Stimulated activated memory B cell treated with anti-CD40 and anti-IgM and Interleukin-4, amounts not matched to agents 10 μg/mL and 1 μg/mL and 100 μg/mL, for 72 hours (primary cell): ENCODE measurements at regions not wholly inside any gene's neighbourhood (a gene's known extent, or its start where the extent isn't known, plus 50 kb on each side); places are given as distances from the start of the nearest gene placed in this dataset.
"Not testable (repeated sequence)": the region's sequence is repeated elsewhere in the genome, so short reads cannot be mapped to it uniquely, and the experiment has no call there.

Experiments used
- ATAC-seq: fragments of 150-1000 bp; cut with Tn5 transposase; 2 replicates; pipeline ENCODE4 v1.10.0; 2021
- H3K27ac Mint-ChIP-seq: one replicate; pipeline ENCODE4 v1.8.0; 2022; ENCODE audit warnings: mild to moderate bottlenecking, mixed read lengths
- H3K27me3 Mint-ChIP-seq: one replicate; pipeline ENCODE4 v1.8.0; 2022; ENCODE audit warnings: mixed read lengths
- H3K36me3 Mint-ChIP-seq: one replicate; pipeline ENCODE4 v1.8.0; 2022; ENCODE audit warnings: mixed read lengths
- H3K4me1 Mint-ChIP-seq: one replicate; pipeline ENCODE4 v1.8.0; 2022; ENCODE audit warnings: mixed read lengths
- H3K4me3 Mint-ChIP-seq: one replicate; pipeline ENCODE4 v1.8.0; 2022; ENCODE audit warnings: mild to moderate bottlenecking, moderate library complexity, mixed read lengths
- H3K9me3 Mint-ChIP-seq: one replicate; pipeline ENCODE4 v1.8.0; 2022; ENCODE audit warnings: mixed read lengths

- H3K36me3 Mint-ChIP-seq, result no peaks in the 10 kb centered on the region
- H3K27me3 Mint-ChIP-seq, result peaks cover 40% of the 10 kb centered on the region
- H3K4me1 Mint-ChIP-seq, result peaks cover 6% of the 10 kb centered on the region
- no peak overlapping the region for H3K4me3 Mint-ChIP-seq
- no peak overlapping the region for H3K27ac Mint-ChIP-seq
- no peak for ATAC-seq
- peaks cover 6% of the 10 kb centered on the region for H3K9me3 Mint-ChIP-seq
Observed at GRCh38 chr17:5896215-5896614, 174.0 kb upstream of the WSCD1 start.

GRCh38 chr17:5897275-5897911 is 172.8 kb upstream of the WSCD1 start:
- ATAC-seq, result no peak
- H3K27ac Mint-ChIP-seq, result no peak overlapping the region
- no peak overlapping the region for H3K4me3 Mint-ChIP-seq
- peaks cover 28% of the 10 kb centered on the region for H3K27me3 Mint-ChIP-seq
- H3K4me1 Mint-ChIP-seq, result peaks cover 6% of the 10 kb centered on the region
- H3K9me3 Mint-ChIP-seq, result peaks cover 8% of the 10 kb centered on the region
- no peaks in the 10 kb centered on the region for H3K36me3 Mint-ChIP-seq

GRCh38 chr17:5897981-5898380 is 172.2 kb upstream of the WSCD1 start:
- not testable (repeated sequence) for H3K27ac Mint-ChIP-seq, H3K4me1 Mint-ChIP-seq, H3K36me3 Mint-ChIP-seq, H3K4me3 Mint-ChIP-seq, ATAC-seq, H3K9me3 Mint-ChIP-seq
- peaks cover 24% of the 10 kb centered on the region for H3K27me3 Mint-ChIP-seq

- Mint-ChIP-seq H3K27me3 (peaks cover 19% of the 10 kb centered on the region), H3K9me3 (peaks cover 8% of the 10 kb centered on the region), H3K36me3 (no peaks in the 10 kb centered on the region), H3K4me3 (no peak overlapping the region), H3K4me1 (peaks cover 6% of the 10 kb centered on the region), H3K27ac (no peak overlapping the region)
- no peak for ATAC-seq
Observed at GRCh38 chr17:5898406-5898805, 171.8 kb upstream of the WSCD1 start.

GRCh38 chr17:5899496-5900195 is 170.5 kb upstream of the WSCD1 start:
- no peaks in the 10 kb centered on the region for H3K36me3 Mint-ChIP-seq
- no peak overlapping the region for H3K27ac Mint-ChIP-seq
- H3K27me3 Mint-ChIP-seq, result peaks cover 17% of the 10 kb centered on the region
- peaks cover 6% of the 10 kb centered on the region for H3K4me1 Mint-ChIP-seq
- no peak overlapping the region for H3K4me3 Mint-ChIP-seq
- H3K9me3 Mint-ChIP-seq, result peaks cover 17% of the 10 kb centered on the region
- ATAC-seq, result no peak

- Mint-ChIP-seq H3K4me1 (peaks cover 6% of the 10 kb centered on the region), H3K4me3 (no peak overlapping the region), H3K27ac (no peak overlapping the region), H3K27me3 (peaks cover 9% of the 10 kb centered on the region), H3K36me3 (no peaks in the 10 kb centered on the region), H3K9me3 (peaks cover 16% of the 10 kb centered on the region)
- ATAC-seq, result no peak
Observed at GRCh38 chr17:5901731-5902130, 168.4 kb upstream of the WSCD1 start.

- H3K4me1 Mint-ChIP-seq, result peaks cover 3% of the 10 kb centered on the region
- no peak for ATAC-seq
- no peak overlapping the region for H3K27ac Mint-ChIP-seq
Observed at GRCh38 chr17:5902181-5903140, 167.7 kb upstream of the WSCD1 start.

GRCh38 chr17:5911919-5912318 is 158.3 kb upstream of the WSCD1 start:
- Mint-ChIP-seq H3K9me3 (peaks cover 4% of the 10 kb centered on the region), H3K27ac (no peak overlapping the region), H3K27me3 (peaks cover 6% of the 10 kb centered on the region), H3K4me3 (no peak overlapping the region), H3K4me1 (no peaks in the 10 kb centered on the region), H3K36me3 (no peaks in the 10 kb centered on the region)
- ATAC-seq, result no peak

More at GRCh38 chr17:5902181-5903140, 167.7 kb upstream of the WSCD1 start:
- H3K4me3 Mint-ChIP-seq, result no peak overlapping the region
- peaks cover 9% of the 10 kb centered on the region for H3K27me3 Mint-ChIP-seq
- H3K36me3 Mint-ChIP-seq, result no peaks in the 10 kb centered on the region
- peaks cover 16% of the 10 kb centered on the region for H3K9me3 Mint-ChIP-seq

GRCh38 chr17:5913032-5913531 is 157.1 kb upstream of the WSCD1 start:
- Mint-ChIP-seq H3K4me3 (no peak overlapping the region), H3K9me3 (peaks cover 4% of the 10 kb centered on the region), H3K4me1 (no peaks in the 10 kb centered on the region), H3K27ac (no peak overlapping the region), H3K36me3 (no peaks in the 10 kb centered on the region), H3K27me3 (peaks cover 6% of the 10 kb centered on the region)
- ATAC-seq, result no peak

GRCh38 chr17:5913641-5914040 is 156.5 kb upstream of the WSCD1 start:
- Mint-ChIP-seq H3K27me3 (peaks cover 6% of the 10 kb centered on the region), H3K36me3 (no peaks in the 10 kb centered on the region), H3K27ac (no peak overlapping the region), H3K9me3 (peaks cover 4% of the 10 kb centered on the region), H3K4me1 (no peaks in the 10 kb centered on the region), H3K4me3 (no peak overlapping the region)
- ATAC-seq, result no peak

- Mint-ChIP-seq H3K36me3 (no peaks in the 10 kb centered on the region), H3K27me3 (peaks cover 9% of the 10 kb centered on the region), H3K27ac (no peak overlapping the region), H3K9me3 (peaks cover 5% of the 10 kb centered on the region), H3K4me1 (no peaks in the 10 kb centered on the region), H3K4me3 (no peak overlapping the region)
- no peak for ATAC-seq
Observed at GRCh38 chr17:5915337-5915736, 154.8 kb upstream of the WSCD1 start.

GRCh38 chr17:5919089-5919488 is 151.1 kb upstream of the WSCD1 start:
- H3K36me3 Mint-ChIP-seq, result no peaks in the 10 kb centered on the region

GRCh38 chr17:5921512-5922282 is 148.5 kb upstream of the WSCD1 start:
- Mint-ChIP-seq H3K9me3 (peaks cover 3% of the 10 kb centered on the region), H3K27me3 (peaks cover 9% of the 10 kb centered on the region), H3K36me3 (no peaks in the 10 kb centered on the region), H3K4me3 (no peak overlapping the region), H3K27ac (no peak overlapping the region), H3K4me1 (no peaks in the 10 kb centered on the region)
- no peak for ATAC-seq

More at GRCh38 chr17:5919089-5919488, 151.1 kb upstream of the WSCD1 start:
- Mint-ChIP-seq H3K4me1 (no peaks in the 10 kb centered on the region), H3K9me3 (peaks cover 3% of the 10 kb centered on the region), H3K27ac (no peak overlapping the region), H3K4me3 (no peak overlapping the region), H3K27me3 (peaks cover 9% of the 10 kb centered on the region)
- ATAC-seq, result no peak

- H3K9me3 Mint-ChIP-seq, result peaks cover 3% of the 10 kb centered on the region
Observed at GRCh38 chr17:5922476-5922875, 147.7 kb upstream of the WSCD1 start.

More at GRCh38 chr17:5922476-5922875, 147.7 kb upstream of the WSCD1 start:
- no peaks in the 10 kb centered on the region for H3K4me1 Mint-ChIP-seq
- no peak overlapping the region for H3K4me3 Mint-ChIP-seq
- H3K27me3 Mint-ChIP-seq, result peaks cover 9% of the 10 kb centered on the region
- no peak overlapping the region for H3K27ac Mint-ChIP-seq
- no peaks in the 10 kb centered on the region for H3K36me3 Mint-ChIP-seq
- ATAC-seq, result no peak
